ENCODE measurements at regions not wholly inside any gene's neighbourhood (a gene's known extent, or its start where the extent isn't known, plus 50 kb on each side); places are given as distances from the start of the nearest gene placed in this dataset.

DNA sequence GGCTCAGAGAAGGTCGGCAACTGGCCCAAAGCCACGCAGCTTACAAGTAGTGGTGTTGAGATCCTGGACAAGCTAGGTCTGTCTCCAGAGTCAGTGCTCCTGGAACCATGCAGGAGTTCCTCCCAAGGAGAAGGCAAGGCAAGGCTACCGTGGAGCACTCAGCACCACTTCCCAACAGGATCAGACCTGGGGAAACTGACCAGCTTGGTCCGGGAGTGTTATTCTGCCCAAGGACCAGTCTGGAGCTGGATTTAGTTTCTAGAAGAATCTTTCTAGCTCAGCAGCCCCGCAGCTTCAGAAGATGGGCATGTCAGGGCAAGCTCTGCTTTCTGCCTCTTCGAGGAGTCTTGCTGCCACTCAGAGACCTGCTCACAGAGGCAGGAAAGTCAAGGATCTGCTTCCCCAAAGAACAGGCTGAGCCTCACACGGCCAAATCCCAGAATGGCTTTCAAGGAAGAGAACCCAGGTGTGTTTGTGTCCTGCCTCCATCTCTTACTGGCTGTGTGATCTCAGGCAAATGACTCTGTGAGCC is 302.8 kb downstream of the MATN1 start:
- DNase-seq (ENCODE audit: low spot score), result no peak

DNA sequence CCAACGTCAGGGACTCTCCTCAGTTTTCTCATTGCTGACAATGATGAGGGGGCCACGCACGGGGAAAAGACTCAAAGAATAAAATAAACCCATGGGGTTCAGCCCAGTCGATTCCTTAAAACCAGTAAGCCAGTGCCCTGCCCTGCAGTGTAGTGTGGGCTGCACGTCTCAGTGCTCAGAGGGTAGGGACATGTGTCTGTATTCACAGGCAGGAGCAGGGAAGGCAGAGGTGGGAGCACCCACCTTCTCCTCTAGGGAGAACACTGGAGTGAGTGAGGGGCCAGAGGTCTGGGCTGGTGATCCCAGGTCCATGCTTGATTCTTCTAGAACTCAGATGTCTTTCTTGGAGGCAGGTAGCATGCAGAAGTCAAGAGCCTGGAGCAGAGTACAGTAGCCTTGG is 303.6 kb downstream of the MATN1 start:
- DNase-seq (ENCODE audit: low spot score), result no peak

DNA sequence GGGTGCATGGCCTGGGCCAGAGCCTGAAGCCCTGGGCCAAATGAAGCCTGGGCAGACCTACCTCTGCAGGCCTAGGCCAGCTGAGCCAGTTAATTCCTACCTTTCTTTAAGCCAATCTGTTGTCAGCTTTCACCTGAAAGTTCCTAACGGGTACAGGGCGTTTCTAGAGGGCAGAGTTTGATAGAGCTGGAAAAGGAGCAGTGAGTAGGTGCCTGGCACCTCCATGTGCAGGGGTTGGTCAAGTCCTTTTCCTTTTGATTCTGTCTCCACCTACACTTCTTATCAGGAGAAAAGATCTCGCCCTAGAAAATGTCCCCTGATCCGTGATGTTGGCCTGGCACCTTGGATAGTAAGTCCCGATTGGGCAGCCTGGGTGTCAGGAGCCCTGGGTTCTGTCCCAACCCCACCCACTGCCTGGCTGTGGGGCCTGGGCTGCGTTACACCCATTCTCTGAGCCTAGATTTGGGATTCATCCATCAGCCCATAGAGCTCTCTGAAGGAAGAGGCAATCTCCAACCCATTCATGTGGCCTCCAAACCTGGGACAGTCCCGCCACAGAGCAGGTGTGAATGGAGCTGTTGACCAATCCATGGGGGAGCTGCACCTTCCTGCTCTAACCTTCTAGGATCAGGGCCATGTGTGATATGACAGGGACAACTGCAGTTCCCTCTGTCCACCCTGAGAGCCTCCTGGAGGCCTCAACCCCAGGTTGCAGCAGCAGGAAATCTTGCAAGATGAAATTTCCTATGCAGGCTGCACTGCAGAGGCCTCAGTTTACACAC is 304.3 kb downstream of the MATN1 start:
- no peak for DNase-seq (ENCODE audit: low spot score)

DNA sequence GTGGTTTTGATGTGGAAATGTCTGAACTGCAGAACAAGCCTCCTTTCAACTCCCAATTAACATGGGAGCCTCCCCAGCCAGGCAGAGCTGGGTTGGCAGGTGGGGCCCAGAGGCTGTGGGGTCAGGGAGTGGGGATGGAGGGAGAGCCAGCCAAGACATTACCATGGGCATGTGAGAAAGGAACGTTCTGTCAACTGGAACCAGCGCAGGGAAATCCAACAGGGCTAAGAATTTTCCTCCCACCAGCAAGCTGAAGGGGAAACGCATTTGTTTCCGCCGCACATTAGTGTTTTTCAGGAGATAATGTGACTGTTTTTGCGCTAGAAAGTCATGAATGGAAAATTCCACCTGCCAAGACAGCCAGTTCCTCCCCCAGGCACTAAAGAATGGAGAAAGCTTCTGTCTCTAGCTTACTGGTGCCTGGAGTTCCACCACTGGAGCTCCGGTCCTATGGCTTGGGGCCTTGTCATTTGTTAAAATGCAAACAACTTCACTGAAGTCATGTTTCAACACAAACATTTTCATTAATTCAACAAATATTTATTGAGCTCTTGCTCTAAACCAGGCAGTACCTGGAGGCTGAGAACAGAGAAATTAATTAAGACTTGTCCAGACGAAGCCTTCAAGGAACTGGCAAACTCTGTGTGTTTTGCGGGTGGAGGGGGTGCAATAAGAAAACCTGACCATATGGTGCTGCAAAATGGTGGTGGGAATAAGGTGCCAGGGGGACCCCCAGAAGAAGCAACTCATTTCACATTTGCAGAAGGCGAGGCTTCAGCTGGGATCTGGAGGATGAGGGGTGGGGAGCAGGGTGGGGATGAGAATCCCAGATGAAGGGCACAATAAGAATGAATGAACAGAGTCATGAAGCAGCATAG is 305.1 kb downstream of the MATN1 start:
- DNase-seq (ENCODE audit: low spot score), result no peak

DNA sequence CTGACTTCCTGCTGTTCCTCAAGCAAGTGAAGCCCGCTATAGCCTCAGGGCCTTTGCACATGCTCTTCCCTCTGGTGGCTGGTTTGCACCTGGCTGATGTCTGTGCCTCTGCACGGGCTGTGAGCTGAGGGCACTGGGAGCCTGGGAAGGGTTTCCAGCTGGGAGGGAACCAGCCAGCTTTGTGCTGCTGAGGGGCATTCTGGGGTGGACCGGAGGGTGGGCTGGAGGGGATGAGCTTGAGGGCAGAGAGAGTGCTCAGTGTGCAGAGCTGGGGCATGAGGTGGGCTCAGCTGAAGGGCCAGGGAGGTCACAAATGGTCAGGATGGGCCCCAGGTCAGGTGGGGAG is 305.7 kb downstream of the MATN1 start:
- DNase-seq (ENCODE audit: low spot score), result no peak

DNA sequence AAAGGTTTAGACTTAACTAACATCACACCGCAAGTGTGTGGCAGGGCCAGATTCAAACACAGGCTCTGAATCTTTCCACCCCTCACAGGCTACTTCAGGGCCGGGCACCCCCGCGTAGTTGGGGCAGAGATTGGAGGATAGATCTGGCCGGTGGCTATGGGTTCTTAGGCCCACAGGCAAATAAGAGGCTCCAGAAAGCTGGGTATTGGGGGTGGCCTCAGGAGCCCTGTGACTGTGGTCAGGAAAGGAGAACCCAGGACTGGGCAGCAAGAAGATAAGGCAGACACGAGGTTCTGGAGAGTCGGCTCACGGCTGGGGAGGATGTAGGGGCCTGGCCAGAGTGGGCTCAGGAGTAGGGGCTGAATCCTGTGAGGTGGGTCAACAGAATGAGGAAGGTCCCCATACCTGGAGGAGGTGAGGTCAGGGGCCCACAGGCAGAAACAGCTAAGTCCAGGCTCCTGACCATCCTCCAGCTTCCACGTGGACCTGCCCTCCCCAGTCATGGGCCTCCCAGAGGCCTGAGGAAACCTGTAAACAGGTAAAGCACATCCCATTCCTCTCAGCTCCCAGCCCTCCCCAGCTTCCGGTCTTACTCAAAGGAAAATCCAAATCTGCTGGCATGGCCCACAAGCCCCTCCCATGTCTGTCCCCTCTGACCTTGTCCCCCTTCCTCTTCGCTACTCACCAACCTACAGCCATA is 306.2 kb downstream of the MATN1 start:
- no peak for DNase-seq (ENCODE audit: low spot score)

DNA sequence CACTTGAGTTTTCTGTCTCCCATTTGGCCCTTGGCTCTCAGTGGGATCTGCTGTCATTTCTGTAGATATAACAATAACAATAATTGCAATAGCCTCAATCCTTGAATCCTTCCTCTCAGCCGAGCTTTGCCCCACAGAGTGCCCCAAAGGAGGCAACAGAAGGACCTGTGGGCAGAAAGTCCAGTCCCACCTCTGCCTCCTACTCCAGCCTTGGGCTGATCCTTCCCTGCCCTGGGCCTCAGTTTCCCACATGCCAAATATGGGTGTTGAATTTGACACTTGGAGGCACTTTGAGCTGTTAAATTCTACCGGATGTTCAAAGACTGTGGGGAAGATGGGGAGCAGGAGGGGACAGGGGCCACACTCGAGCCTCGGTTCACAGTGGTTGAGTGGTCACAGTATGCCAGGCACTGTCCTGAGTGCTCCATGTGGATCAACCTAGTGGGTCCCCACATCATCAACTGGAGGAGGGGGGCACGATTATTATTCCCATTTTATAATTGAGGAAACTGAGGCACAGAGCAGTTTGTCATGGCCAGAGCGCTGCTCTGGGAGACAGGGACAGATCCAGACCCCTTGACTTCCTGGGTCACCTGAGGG is 307.1 kb downstream of the MATN1 start:
- no peak for DNase-seq (ENCODE audit: low spot score)

DNA sequence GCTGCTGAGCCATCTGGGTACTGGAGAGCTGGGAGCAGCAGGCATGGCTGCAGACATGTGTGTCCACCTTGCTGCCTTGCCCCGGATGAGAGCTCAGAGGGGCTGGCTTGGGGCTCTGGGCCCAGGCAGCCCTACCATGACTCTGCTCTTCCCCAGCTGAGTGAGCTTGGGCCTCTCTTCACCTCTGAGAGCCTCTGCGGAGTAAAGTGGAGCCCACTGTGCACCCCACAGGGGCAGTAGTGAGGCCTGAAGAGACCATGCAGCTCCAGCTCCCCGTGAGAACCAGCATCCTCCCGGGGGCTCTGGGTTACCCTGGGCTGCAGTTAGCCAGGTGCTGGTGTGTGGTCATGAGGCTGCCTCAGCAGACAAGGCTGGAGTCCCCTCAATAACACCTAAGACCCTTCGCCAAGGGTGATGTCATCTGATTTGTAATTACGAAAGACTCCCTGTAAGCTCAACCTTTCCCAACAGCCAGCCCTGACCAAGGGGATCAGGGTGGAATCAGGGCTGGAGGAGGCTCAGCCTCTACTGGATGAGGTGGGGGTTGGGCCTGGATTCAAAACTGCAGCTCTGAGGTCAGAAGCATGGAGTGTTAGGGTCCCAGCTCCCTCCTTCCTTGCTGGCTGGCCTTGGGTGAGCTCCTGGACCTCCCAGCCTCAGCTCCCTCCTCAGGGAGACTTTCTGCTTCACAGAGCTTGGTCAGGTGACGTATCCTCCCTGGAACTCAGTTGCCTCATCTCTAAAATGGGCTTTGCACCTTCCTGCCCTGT is 308.0 kb downstream of the MATN1 start:
- no peak for DNase-seq (ENCODE audit: low spot score)

DNA sequence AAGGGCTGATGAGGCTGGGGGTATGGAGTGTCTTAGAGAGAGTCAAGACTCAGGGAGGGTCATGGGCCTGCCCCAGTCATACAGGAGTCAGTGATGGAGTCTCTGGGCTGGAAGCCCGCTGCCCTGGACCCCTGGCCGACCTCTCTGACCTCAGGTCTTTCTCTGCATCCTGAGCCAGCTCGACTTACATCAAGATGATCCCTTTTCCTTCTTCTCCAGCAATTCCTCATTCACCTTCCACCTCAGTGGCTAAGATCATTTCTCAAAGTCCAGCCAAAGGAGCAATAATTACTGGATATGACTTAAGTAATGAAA is 308.6 kb downstream of the MATN1 start:
- no peak for DNase-seq (ENCODE audit: low spot score)

DNA sequence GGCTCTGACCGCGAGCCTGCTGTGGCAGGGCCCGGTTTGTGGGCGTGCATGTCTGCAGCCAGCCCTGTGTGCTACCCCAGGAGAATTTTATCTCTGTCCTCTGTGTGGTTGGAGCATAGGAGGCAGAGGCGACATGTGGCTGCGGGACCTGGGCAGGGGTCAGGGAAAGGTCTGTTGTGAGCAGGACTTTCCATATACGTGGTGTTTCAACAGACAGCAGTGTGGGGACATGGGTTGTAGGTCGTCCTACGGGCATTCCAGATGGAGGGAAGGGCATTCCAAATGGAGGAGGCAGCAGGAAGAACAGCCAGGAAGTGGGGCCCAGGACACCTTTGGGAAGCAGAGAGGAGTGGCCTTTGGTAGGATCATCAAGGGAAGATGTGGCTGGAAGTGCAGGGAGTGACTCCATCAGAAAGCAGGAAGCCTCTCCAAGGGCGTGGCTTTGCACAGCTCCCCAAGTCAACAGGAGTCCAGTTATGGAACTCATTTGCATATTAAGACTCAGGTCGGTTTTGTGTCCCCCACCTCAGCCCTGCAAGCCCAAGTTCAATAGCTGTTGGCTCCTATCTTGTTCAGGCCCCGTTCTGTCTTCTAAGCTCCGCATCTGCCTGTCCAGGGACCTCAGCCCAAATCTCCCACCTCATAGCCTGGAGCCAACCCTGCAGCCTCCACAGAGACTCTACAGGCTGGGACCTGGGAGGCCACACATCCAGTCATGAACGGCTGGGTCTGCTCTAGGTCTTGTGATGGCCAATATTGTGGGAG is 309.1 kb downstream of the MATN1 start:
- DNase-seq (ENCODE audit: low spot score), result no peak

DNA sequence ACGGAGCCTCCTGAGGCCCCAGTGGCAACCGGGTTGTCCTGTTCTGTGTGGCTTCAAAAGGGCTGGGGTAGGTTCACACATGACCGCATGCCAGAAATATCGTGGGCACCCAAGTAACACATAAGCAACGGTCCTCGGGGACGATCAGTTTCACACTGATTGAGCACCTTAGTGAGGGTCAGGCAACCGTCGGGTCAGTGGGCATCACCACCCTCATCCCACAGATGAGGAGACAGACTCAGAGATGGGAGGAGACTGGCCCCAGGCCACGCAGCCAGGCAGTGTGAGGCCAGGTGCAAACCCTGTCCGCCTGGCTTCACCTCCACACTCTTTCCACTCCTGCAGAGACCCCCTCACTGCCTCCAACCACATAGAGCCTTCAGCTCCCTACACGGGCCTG is 309.8 kb downstream of the MATN1 start:
- DNase-seq (ENCODE audit: low spot score), result no peak

DNA sequence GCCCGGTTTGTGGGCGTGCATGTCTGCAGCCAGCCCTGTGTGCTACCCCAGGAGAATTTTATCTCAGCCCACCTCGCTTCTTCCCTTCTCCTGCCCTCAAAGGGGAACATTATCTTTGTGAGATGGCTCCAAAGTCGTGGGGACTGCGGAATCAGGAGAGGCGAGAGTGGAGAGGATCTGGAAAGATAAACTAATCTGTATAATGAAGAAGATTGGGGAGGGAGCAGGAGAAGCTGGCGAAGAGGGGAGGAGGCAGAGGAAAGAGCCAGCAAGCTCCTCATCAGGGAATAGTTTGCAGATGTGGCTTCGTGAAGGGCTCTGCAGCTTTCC is 310.3 kb downstream of the MATN1 start:
- DNase-seq (ENCODE audit: low spot score), result no peak

DNA sequence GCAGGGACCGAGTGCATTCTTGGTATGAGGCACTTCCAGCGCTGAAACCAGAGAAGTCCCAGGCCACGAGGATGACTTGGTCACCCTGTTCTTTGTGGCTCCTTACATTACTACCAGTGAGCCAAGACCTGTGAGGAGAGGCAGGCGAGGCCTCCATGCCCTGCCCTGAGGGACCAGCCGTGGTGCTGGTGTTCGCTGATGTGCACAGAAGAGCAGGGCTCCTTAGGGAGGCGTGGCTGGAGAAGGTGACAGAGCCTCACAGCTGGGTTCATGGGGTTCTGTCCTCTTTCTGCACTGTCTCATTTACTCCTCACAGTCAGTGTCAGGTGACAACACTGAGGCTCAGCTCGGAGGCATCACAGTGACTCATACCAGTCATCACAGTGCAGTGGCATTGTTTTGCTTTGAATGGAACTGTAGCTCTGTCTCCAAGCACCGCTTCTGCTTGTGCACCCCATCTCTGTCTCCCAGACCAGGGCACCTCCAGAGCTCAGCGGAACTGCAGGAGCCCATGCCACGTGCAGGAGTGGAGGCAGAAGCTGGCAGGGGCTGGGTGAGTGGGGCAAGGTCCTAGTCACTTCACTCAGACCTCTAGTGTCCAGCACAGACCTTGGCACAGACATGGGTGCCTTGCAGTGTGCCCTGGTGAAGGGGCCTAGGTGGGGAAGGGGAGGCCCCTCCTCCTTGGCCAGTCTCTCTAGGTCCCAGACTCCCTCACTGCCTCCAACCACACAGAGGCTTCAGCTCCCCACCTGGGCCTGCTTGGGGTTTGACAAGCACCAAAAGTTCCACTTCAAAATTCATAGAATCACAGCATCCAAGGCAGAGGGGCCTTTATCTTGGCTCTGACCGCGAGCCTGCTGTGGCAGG is 310.9 kb downstream of the MATN1 start:
- no peak for DNase-seq (ENCODE audit: low spot score)

DNA sequence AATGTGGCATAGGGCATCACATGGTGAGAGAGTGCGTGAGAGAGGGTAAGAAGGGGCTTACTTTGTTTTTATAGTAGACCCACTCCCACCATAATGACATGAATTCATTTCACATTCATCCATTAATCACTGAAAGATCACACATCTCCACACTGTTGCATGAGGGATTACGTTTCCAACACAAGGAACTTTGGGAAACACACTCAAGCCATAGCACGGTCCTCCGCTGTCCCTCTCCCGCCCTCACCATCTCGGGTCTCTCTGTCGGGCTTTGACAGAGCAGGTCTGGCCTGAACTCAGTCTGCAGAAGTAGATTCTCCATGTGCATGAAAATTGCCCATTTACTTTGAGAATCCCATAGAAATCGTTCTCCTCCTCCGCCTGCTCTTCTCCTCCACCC is 312.2 kb downstream of the MATN1 start:
- DNase-seq (ENCODE audit: low spot score), result no peak

DNA sequence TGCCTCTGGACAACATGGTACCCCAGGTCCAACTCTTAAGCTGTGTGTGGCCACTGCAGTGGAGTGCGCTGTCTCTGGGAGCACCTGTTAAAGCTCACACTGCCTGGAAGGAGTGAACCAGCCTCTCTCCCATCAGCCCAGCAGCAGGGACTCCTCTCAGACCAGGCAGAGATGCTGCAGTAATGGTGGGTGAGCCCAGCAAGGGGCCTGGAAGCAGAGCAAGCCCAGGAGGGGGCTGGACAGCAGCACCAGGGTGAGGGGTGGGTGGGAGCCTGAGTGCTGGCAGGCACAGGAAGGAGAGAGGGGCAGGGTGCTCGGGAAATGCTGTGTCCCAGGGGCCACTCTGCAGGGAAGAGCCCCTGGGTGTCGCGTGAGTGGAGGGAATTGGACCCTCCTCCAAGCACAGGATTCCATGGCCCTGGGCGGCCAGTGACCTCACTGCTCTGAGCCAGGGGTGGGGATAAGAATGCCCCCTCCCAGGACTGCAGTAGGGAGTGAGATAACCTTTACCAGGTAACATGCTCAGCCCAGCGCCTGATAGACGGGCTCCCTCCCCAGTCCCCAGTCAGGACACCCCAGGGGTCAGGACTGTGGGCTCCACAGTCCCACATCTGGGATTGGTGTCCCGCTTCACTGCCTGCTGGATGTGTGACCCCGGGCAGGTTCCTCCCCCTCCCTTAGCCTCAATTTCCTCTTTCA is 313.1 kb downstream of the MATN1 start:
- no peak for DNase-seq (ENCODE audit: low spot score)

DNA sequence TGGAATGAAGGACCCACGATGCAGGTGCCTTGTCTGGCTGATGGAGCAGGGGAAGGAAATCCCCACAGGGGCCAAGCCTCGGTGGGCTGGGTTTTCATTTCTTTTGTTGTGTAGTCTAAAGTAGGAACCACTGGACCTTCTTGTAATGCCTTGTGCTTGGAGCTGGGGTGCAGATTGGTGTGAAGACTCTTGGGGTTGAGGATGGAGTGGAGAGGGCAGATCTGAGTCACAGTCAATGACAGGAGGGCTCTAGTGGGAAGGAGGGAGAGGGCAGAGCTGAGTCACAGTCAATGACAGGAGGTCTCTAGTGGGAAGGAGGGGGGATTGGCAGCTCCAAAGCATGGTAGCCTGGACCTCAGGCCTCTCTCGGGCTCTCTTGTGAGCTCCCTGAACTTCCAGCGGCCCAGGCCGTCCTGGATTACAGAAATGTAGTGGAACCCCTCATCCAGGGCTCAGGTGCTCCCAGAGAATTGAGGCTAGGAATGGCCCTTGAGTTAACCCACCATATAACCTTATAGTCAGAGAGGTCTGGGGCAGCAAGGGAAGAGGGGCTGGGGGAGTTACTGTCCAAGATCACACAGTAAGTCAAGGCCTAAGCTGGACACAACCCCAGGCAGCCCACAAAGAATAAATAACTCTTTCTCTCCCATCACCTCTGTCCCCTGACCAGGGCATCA is 313.8 kb downstream of the MATN1 start:
- DNase-seq (ENCODE audit: low spot score), result no peak

DNA sequence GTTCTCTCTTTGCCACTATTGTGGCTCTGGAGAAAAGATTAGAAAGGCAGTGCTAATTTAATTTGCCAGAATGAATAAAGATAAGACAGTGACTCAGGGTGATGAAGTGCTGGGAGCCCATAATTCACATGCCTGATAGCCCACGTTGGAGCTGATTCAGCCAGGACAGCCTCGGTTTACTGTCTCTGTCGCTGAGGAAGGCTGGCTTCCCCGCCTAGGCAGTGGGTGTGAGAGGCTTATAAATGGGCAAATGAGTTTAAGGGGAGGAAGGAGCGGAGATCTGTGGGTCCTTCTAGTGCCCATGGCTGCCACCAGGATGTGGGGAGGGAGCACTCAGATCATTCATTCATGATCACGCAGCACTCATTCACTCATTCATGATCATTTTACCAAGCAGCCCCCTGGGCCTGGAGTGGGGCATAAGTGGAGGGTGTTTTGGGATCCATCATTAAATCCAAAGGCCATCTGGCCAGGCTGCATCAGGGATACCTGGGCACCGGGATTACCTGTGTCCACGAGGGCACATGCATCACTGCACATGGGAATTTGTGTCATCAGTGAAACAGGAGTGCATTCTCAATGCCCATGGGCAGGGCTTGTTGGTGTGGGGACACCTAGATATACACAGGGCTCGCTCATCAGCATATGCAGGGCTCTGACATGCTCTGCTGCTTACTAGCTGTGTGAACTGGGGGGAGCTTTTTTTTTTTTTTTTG is 315.4 kb downstream of the MATN1 start:
- DNase-seq (ENCODE audit: low spot score), result no peak
